ENCODE measurements at regions not wholly inside any gene's neighbourhood (a gene's known extent, or its start where the extent isn't known, plus 50 kb on each side); places are given as distances from the start of the nearest gene placed in this dataset.
"Not testable (repeated sequence)": the region's sequence is repeated elsewhere in the genome, so short reads cannot be mapped to it uniquely, and the experiment has no call there.

DNA sequence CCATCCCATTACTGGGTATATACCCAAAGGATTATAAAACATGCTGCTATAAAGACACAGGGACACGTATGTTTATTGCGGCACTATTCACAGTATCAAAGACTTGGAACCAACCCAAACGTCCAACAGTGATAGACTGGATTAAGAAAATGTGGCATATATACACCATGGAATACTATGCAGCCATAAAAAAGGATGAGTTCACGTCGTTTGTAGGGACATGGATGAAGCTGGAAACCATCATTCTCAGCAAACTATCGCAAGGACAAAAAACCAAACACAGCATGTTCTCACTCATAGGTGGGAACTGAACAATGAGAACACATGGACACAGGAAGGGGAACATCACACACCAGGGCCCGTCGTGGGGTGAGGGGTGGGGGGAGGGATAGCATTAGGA is 106.1 kb downstream of the CHD1L start:
- not testable (repeated sequence) for ATAC-seq (replicated peaks); H3K4me3 Mint-ChIP-seq; H3K36me3 Mint-ChIP-seq; H3K9me3 Mint-ChIP-seq; DNase-seq; H3K27ac Mint-ChIP-seq; H3K4me1 Mint-ChIP-seq
- peaks cover 25 to 39% of the 10 kb centered on the region in 2 donors for H3K27me3 Mint-ChIP-seq

DNA sequence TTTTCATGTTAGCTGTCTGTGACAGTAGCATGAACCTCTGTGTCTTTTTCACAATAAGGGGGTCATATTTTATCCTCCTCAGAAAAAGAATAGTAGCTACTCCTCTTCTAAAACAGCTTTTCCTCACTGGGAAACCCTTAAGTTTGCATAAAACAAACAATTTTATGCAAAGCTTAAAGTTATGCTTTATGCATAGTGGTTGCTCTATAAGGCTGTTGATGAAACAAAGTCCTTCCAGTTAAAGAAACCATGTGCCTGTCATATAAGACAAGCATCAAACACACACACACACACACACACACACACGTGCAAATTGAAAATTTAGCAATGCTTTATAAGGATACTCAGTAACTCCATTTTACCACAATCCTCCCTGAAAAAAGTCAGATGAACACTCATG is 107.0 kb downstream of the CHD1L start:
- no peaks in the 10 kb centered on the region for H3K36me3 Mint-ChIP-seq
- H3K9me3 Mint-ChIP-seq: peaks cover 3 to 5% of the 10 kb centered on the region in 2 donors
- H3K27ac Mint-ChIP-seq: no peak overlapping the region
- no peak overlapping the region for H3K4me3 Mint-ChIP-seq
- peaks cover 15 to 30% of the 10 kb centered on the region in 2 donors for H3K27me3 Mint-ChIP-seq
- no peaks in the 10 kb centered on the region for H3K4me1 Mint-ChIP-seq
- ATAC-seq (replicated peaks) (no peak), DNase-seq (no peak)

DNA sequence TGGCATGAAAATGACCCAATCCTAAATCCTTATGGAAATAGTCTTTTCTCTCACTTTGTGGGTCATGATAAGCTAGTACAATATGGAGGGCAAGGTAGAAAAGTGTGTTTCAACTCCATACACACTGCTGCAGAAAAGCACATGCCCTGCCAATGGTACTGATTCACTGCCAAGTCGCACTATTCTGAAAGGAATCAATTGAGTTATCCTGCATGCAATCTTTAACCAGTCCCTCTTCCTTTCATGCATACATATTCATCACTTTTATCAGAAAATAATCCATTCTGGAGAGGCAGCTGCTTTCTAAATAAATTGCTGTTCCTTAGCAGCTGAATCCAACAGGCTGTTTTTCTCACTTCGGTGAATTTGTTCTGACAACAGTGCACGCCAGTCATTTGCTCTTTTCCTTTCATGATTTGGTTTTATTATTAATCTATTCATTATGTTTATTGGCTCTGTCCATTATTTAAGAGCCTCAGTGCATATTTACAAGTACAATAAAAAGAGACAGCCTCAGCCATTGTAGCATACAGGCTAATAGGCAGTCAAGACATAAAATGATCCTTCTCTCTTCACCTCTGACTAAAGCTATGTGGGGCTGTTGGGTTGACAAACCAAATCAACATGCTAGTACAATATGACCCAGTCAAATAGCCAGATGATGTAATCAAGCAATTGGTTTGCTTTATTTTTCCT is 108.8 kb downstream of the CHD1L start:
- Mint-ChIP-seq H3K27me3 (peaks cover under 1 to 12% of the 10 kb centered on the region in 2 donors), H3K4me3 (no peak overlapping the region), H3K27ac (no peak overlapping the region), H3K4me1 (no peaks in the 10 kb centered on the region), H3K9me3 (peaks cover 2 to 3% of the 10 kb centered on the region in 2 donors), H3K36me3 (no peaks in the 10 kb centered on the region)
- no peak for DNase-seq
- ATAC-seq (replicated peaks): no peak

DNA sequence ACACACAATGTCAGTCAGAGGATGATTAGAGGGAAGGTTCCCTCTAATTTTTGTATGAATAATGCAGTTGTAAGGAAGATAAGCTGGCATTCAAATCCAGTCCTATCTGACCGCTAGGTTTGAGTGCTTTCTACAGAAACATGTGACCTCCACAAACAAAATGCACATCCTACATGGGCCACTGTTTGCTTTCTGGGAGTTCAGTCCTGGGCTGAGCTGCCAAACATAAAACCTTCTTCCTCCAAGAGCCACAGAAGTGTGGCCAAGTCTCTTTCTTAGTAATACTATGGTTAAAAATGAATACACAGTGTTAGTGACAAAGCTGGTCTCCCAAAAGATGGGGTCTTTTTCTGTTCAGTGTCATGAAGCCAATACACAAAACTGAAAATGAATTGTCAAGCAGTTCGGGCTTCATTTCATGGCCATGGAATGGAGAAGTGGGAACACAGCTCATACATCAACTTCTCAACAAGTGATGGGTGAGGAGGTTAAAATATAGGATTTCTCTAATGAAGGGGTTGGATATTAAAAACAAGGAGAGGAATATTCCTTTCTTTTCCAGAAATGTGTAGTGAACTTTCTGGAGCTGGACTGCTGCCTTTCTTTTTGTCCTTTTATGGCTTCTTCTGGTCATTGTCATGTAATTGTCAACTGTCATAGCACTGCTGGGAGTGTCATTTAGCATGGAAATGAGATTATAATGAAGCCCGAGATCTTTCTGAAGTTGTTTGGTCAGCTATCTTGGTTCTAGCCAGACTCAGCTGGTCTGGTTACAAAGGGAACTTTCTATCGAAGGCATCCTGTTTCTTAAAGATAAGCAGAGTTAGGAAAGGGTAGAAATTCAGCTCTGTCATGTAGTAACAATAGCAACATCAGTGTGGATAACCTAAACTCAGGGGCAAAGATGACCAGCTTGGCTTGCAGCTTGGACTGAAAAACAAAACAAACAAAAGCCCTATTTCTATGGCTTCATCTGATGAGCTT is 135.1 kb downstream of the CHD1L start:
- Mint-ChIP-seq H3K27ac (no peak overlapping the region), H3K27me3 (peaks cover 14 to 18% of the 10 kb centered on the region in 2 donors), H3K4me3 (no peak overlapping the region), H3K9me3 (peaks cover 0 to 5% of the 10 kb centered on the region in 2 donors), H3K4me1 (no peaks in the 10 kb centered on the region), H3K36me3 (no peaks in the 10 kb centered on the region)
- DNase-seq (no peak), ATAC-seq (replicated peaks) (no peak)

DNA sequence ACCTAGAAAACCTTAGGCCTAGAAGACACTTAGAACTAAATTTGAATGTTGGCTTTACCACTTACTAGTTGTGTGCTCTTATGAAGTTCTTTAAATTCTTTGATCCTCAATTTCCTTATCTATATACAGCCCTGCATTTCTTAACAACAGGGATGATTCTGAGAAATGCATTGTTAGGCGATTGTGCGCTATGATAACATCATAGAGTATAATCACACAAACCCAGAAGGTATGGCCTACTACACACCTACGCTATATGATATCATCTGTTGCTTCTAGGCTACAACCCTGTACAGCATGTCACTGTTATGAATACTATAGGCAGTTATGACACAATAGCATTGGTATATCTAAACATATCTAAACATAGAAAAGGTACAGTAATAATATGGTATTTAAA is 137.4 kb downstream of the CHD1L start:
- Mint-ChIP-seq H3K4me3 (no peak overlapping the region), H3K9me3 (peaks cover 0 to 2% of the 10 kb centered on the region in 2 donors), H3K27ac (no peak overlapping the region), H3K4me1 (no peaks in the 10 kb centered on the region), H3K36me3 (no peaks in the 10 kb centered on the region), H3K27me3 (peaks cover 8 to 11% of the 10 kb centered on the region in 2 donors)
- no peak for DNase-seq
- no peak for ATAC-seq (replicated peaks)

DNA sequence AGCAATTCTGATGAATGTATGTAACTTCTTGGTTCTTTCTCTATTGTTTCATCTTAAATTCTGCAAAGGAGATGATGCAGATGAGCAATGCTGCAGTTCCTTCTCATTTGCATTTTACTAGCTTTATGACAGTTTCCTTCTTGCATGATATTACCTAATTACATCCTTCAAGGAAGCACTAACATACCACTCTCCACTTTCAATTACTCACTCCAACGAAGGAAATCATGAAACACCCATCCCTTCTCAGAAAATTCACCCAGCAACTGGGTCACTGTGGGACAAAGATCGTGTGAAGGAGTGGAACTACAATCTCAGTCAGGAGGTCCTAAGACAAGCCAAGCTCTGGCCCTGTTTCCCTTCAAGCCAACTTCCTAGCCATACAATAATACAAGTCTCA is 142.3 kb downstream of the CHD1L start:
- Mint-ChIP-seq H3K9me3 (peaks cover 0 to 1% of the 10 kb centered on the region in 2 donors), H3K27me3 (peaks cover 10 to 15% of the 10 kb centered on the region in 2 donors), H3K36me3 (no peaks in the 10 kb centered on the region), H3K4me3 (no peak overlapping the region), H3K27ac (no peak overlapping the region), H3K4me1 (no peaks in the 10 kb centered on the region)
- ATAC-seq (replicated peaks) (no peak), DNase-seq (no peak)

DNA sequence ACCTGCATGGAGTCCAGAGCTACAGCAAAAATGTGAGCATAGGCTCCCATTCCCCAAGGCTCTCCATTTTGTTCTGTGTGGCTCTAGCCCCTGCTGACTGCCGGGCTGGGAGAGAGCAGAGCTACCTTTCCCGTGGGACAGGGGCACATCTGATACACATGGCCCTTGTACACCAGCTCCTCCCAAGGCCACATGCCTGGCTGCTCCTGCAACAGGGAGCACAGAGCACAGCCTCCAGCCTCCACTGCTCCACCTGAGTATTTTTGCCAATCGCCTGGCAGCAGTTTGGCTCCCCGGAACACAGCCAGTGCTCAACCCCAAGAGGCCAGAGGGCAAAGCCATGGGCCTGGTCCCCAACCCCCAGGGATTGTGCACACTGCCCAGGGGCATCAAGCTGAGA is 146.5 kb downstream of the CHD1L start:
- peaks cover 4 to 5% of the 10 kb centered on the region in 2 donors for H3K9me3 Mint-ChIP-seq
- no peak overlapping the region for H3K4me3 Mint-ChIP-seq
- no peaks in the 10 kb centered on the region for H3K4me1 Mint-ChIP-seq
- ATAC-seq (replicated peaks) (no peak), DNase-seq (no peak)
- H3K27ac Mint-ChIP-seq: no peak overlapping the region
- peaks cover 21 to 39% of the 10 kb centered on the region in 2 donors for H3K27me3 Mint-ChIP-seq
- H3K36me3 Mint-ChIP-seq: no peaks in the 10 kb centered on the region

DNA sequence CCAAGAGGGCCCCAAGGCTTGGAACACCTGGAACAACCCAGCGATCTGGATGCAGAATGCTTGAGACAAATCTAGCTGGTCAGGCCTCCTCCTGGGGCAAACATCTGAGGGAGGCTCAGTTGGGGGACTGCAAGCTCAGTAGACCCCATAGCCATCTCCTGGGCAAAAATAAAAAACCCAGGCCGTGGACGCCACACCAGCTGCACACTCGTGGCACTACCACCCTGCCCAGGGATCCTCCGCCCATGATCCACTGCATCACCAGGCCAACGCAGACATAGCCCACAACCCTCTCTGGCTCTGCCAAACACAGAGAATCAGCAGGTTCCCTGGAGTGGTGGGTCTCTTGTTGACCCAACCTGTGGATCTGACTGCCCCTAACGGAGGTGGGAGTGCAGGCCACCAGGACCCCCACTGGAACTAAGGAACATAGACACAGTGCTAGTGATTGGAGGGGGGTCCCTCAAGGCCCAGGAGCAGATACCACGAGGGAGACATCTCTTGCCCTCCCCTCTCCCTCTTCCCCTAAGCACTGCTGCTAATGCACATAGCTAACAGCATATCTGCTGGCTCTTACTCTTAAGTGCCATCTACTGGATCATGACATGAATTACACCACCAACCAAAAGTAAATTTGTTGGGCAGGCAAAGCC is 147.2 kb downstream of the CHD1L start:
- H3K27ac Mint-ChIP-seq: no peak overlapping the region
- H3K4me3 Mint-ChIP-seq: no peak overlapping the region
- no peaks in the 10 kb centered on the region for H3K36me3 Mint-ChIP-seq
- H3K27me3 Mint-ChIP-seq: peaks cover 21 to 39% of the 10 kb centered on the region in 2 donors
- peaks cover 4 to 5% of the 10 kb centered on the region in 2 donors for H3K9me3 Mint-ChIP-seq
- H3K4me1 Mint-ChIP-seq: no peaks in the 10 kb centered on the region
- no peak for DNase-seq
- peak; percentile 51 to 69 for ATAC-seq (replicated peaks)

DNA sequence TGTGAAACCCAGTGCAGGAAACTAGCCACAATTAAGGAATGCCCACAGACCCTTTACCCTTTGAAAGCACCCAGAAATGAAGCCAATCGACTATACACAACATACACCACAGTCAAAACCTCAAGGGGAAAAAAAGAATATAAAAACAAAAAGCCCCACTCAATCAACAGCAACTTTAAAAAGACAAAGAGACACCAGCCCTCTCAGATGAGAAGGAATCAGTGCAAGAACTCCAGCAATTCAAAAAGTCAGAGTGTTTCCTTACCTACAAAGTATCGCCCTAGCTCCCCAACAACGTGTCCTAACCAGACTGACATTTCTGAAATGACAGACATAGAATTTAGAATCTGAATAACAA is 147.7 kb downstream of the CHD1L start:
- ATAC-seq (replicated peaks) (no peak), DNase-seq (no peak)
- H3K4me3 Mint-ChIP-seq: no peak overlapping the region
- H3K27ac Mint-ChIP-seq: no peak overlapping the region
- H3K4me1 Mint-ChIP-seq: no peaks in the 10 kb centered on the region
- H3K27me3 Mint-ChIP-seq: peaks cover 21 to 39% of the 10 kb centered on the region in 2 donors
- no peaks in the 10 kb centered on the region for H3K36me3 Mint-ChIP-seq
- H3K9me3 Mint-ChIP-seq: peaks cover 4 to 5% of the 10 kb centered on the region in 2 donors

DNA sequence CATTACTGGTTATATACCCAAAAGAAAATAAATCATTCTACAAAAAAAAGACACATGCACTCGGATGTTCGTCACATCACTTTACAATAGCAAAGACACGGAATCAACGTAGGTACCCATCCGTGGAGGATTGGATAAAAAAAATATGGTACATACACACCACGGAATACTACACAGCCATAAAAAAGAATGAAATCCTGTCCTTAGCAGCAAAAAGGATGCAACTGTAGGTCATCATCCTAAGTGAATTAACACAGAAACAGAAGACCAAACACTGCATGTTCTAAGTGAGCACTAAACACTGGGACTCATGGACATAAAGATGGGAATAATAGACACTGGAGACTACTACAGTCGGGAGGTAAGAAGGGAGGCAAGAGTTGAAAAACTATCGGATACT is 148.6 kb downstream of the CHD1L start:
- Mint-ChIP-seq H3K4me3 (no peak overlapping the region), H3K27ac (no peak overlapping the region), H3K36me3 (no peaks in the 10 kb centered on the region)

DNA sequence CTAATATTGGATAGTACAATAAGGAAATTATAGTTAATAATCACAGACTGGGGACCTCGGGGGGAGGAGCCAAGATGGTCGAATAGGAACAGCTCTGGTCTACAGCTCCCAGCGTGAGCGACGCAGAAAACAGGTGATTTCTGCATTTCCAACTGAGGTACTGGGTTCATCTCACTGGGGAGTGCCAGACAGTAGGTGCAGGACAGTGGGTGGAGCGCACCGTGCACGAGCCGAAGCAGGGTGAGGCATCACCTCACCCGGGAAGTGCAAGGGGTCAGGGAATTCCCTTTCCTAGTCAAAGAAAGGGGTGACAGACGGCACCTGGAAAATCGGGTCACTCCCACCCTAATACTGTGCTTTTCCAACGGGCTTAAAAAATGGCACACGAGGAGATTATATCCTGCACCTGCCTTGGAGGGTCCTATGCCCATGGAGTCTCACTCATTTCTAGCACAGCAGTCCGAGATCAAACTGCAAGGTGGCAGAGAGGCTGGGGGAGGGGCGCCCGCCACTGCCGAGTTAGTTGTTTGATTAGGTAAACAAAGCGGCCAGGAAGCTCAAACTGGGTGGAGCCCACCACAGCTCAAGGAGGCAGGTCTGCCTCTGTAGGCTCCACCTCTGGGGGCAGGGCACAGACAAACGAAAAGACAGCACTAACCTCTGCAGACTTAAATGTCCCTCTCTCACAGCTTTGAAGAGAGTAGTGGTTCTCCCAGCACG is 138.8 kb upstream of the BCL9 start:
- not testable (repeated sequence) for DNase-seq; H3K4me3 Mint-ChIP-seq; ATAC-seq (replicated peaks); H3K36me3 Mint-ChIP-seq; H3K4me1 Mint-ChIP-seq; H3K27ac Mint-ChIP-seq
- Mint-ChIP-seq H3K9me3 (peaks cover 10 to 11% of the 10 kb centered on the region in 2 donors), H3K27me3 (peaks cover 36 to 40% of the 10 kb centered on the region in 2 donors)

More for the DNA sequence above, 148.6 kb downstream of the CHD1L start:
- Mint-ChIP-seq H3K27me3 (peaks cover 27 to 34% of the 10 kb centered on the region in 2 donors), H3K4me1 (no peaks in the 10 kb centered on the region), H3K9me3 (peaks cover 3 to 4% of the 10 kb centered on the region in 2 donors)
- no peak for DNase-seq
- ATAC-seq (replicated peaks): no peak

DNA sequence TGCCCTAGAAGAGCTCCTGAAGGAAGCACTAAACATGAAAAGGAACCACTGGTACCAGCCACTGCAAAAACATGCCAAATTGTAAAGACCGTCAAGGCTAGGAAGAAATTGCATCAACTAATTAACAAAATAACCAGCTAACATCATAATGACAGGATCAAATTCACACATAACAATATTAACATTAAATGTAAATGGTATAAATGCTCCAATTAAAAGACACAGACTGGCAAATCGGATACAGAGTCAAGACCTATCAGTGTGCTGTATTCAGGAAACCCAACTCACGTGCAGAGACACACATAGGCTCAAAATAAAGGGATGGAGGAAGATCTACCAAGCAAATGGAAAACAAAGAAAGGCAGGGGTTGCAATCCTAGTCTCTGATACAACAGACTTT is 137.0 kb upstream of the BCL9 start:
- not testable (repeated sequence) for DNase-seq; H3K4me3 Mint-ChIP-seq; H3K4me1 Mint-ChIP-seq; H3K36me3 Mint-ChIP-seq; ATAC-seq (replicated peaks); H3K27ac Mint-ChIP-seq
- H3K27me3 Mint-ChIP-seq: peaks cover 25 to 26% of the 10 kb centered on the region in 2 donors
- H3K9me3 Mint-ChIP-seq: peaks cover 10 to 11% of the 10 kb centered on the region in 2 donors

DNA sequence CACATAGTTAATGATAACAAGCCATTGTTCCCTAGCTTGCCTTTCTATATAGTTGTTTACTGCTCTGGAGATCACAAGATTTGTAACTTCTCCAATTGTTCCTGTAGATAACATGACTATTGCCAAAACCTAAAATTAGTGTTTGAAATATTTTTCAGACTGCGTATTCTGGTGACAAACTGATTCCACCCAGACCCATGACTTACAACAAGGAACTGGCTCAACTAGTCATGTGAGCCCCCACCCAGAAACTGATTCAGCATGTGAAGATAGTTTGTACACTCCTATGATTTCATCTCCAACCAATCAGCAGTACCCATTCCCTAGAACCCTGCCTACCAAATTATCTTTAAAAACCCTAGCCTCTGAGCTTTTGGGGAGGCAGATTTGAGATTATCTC is 131.4 kb upstream of the BCL9 start:
- no peaks in the 10 kb centered on the region for H3K4me1 Mint-ChIP-seq
- H3K27ac Mint-ChIP-seq: no peak overlapping the region
- DNase-seq: no peak
- no peaks in the 10 kb centered on the region for H3K36me3 Mint-ChIP-seq
- peaks cover 13 to 18% of the 10 kb centered on the region in 2 donors for H3K27me3 Mint-ChIP-seq
- H3K4me3 Mint-ChIP-seq: no peak overlapping the region
- peaks cover 7% of the 10 kb centered on the region in 2 donors for H3K9me3 Mint-ChIP-seq
- no peak for ATAC-seq (replicated peaks)

DNA sequence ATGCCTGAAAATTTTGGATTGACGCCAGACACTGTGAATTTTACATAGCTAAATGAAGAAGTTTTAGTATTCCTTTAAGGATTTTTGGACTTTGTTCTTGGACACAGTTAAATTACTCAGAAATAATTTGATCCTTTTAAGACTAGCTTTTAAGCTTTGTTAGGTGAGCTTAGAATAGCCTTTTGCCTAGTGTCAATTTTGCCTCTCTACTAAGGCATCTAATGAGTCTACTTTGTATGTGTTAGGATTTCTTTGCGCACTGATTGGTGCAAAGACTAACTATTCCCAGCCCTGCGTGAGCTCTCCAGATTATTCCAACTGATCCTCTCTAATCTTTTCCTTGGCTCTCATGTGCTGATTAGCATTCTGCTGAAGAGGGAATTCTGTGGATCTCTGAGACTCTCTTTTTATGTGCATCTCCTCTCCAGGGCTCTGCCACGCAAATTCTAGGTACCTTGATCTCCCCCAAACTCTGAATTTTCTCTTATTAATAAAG is 128.1 kb upstream of the BCL9 start:
- Mint-ChIP-seq H3K27me3 (peaks cover 15 to 24% of the 10 kb centered on the region in 2 donors), H3K36me3 (no peaks in the 10 kb centered on the region), H3K4me1 (no peaks in the 10 kb centered on the region), H3K27ac (no peak overlapping the region), H3K9me3 (peaks cover 4 to 7% of the 10 kb centered on the region in 2 donors), H3K4me3 (no peak overlapping the region)
- no peak for ATAC-seq (replicated peaks)
- no peak for DNase-seq

Data from stimulated activated naive B cell treated with anti-CD40 and anti-IgM and Interleukin-4, amounts not matched to agents 10 μg/mL and 1 μg/mL and 100 μg/mL, for 72 hours (primary cell).